Endothelial cell (in vitro differentiated cells): ENCODE measurements at regions not wholly inside any gene's neighbourhood (a gene's known extent, or its start where the extent isn't known, plus 50 kb on each side); places are given as distances from the start of the nearest gene placed in this dataset.

ENCODE experiments used
- DNase-seq: peaks from one replicate; pipeline ENCODE4 v3.0.0; 2021; ENCODE audit warnings: low spot score
- H3K27ac Mint-ChIP-seq: one replicate; pipeline ENCODE4 v1.8.0; 2021; ENCODE audit warnings: mixed read lengths, inconsistent platforms; ENCODE audit not compliant: unreplicated experiment
- H3K27me3 Mint-ChIP-seq: one replicate; pipeline ENCODE4 v1.8.0; 2021; ENCODE audit warnings: mild to moderate bottlenecking, moderate library complexity, mixed read lengths, inconsistent platforms; ENCODE audit not compliant: unreplicated experiment
- H3K36me3 Mint-ChIP-seq: one replicate; pipeline ENCODE4 v1.8.0; 2021; ENCODE audit warnings: mild to moderate bottlenecking, low read depth, mixed read lengths, inconsistent platforms; ENCODE audit not compliant: unreplicated experiment
- H3K4me1 Mint-ChIP-seq: one replicate; pipeline ENCODE4 v1.8.0; 2021; ENCODE audit warnings: mild to moderate bottlenecking, mixed read lengths, inconsistent platforms; ENCODE audit not compliant: unreplicated experiment
- H3K4me3 Mint-ChIP-seq: one replicate; pipeline ENCODE4 v1.8.0; 2021; ENCODE audit warnings: mild to moderate bottlenecking, mixed read lengths, inconsistent platforms; ENCODE audit not compliant: unreplicated experiment
- H3K9me3 Mint-ChIP-seq: one replicate; pipeline ENCODE4 v1.8.0; 2021; ENCODE audit warnings: mixed read lengths, inconsistent platforms; ENCODE audit not compliant: unreplicated experiment
- TF ChIP-seq, protein P1 (sequence below): fragments of 200-600 bp; sonication (generic); IDR thresholded peaks from one replicate; pipeline ENCODE4 v1.5.0; 2021; ENCODE audit warnings: antibody characterized with exemption; ENCODE audit not compliant: unreplicated experiment

DNA sequence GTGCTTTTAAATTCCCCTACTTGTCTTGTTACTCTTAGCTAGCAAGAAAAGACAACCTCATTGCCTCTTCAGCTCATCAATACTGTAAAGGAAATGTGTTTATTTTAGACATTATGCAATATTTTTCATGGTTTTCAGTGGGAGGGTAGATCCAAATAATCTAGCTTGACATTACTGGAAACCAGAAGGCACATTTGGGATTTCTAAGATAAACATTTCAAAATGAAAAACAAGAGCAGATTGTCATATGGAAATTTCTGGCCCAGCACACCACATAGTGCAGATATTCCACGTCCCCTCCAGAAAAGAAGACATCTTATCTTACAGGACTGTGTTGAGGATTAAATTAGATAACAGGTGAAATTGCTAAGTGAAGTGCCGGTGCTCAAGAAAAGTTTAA is 296.9 kb downstream of the MSX2 start:
- peaks cover 4% of the 10 kb centered on the region for H3K9me3 Mint-ChIP-seq
- H3K27ac Mint-ChIP-seq: no peak overlapping the region
- no peaks in the 10 kb centered on the region for H3K36me3 Mint-ChIP-seq
- TF ChIP-seq, protein P1, sequence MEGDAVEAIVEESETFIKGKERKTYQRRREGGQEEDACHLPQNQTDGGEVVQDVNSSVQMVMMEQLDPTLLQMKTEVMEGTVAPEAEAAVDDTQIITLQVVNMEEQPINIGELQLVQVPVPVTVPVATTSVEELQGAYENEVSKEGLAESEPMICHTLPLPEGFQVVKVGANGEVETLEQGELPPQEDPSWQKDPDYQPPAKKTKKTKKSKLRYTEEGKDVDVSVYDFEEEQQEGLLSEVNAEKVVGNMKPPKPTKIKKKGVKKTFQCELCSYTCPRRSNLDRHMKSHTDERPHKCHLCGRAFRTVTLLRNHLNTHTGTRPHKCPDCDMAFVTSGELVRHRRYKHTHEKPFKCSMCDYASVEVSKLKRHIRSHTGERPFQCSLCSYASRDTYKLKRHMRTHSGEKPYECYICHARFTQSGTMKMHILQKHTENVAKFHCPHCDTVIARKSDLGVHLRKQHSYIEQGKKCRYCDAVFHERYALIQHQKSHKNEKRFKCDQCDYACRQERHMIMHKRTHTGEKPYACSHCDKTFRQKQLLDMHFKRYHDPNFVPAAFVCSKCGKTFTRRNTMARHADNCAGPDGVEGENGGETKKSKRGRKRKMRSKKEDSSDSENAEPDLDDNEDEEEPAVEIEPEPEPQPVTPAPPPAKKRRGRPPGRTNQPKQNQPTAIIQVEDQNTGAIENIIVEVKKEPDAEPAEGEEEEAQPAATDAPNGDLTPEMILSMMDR: no peak
- no peak overlapping the region for H3K4me3 Mint-ChIP-seq
- H3K4me1 Mint-ChIP-seq: no peaks in the 10 kb centered on the region
- DNase-seq: no peak
- H3K27me3 Mint-ChIP-seq: no peaks in the 10 kb centered on the region

DNA sequence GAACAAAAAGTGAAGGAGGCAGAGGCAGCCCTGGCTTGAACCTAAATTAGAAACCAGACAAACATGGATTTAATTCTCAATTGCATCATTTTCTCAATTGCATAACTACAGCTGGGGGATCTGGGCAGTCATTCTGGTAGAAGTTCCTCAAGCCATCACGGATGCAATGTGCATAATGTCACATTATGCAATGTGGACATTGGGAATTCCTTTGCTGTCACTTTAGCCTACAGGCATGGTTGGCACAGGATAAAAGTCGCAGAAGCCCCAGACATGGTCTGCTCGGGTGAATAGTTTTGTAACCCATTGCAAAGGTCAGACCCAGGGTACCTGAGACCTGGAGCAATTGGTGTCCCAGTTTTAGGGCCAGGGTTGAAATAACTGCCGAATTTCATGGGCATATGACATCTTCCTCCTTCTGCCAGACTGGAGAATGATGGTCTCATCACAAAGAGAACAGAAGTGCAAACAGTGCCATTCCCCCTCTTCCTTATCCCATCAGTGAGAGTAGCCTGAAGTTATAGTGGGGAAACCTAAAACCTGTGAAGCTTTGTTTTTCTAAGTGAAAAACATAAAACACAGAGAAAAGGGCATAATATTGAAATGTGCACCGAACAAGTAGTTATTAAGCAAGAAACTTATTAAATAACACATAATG is 290.8 kb downstream of the MSX2 start:
- H3K4me3 Mint-ChIP-seq: no peak overlapping the region
- TF ChIP-seq, protein P1: no peak
- H3K27ac Mint-ChIP-seq: no peak overlapping the region
- H3K36me3 Mint-ChIP-seq: no peaks in the 10 kb centered on the region
- H3K4me1 Mint-ChIP-seq: peaks cover 5% of the 10 kb centered on the region
- DNase-seq: no peak
- no peaks in the 10 kb centered on the region for H3K27me3 Mint-ChIP-seq
- no peaks in the 10 kb centered on the region for H3K9me3 Mint-ChIP-seq

- TF ChIP-seq, protein P1: no peak
- Mint-ChIP-seq H3K9me3 (no peaks in the 10 kb centered on the region), H3K27ac (no peak overlapping the region), H3K4me3 (no peak overlapping the region), H3K27me3 (no peaks in the 10 kb centered on the region), H3K36me3 (no peaks in the 10 kb centered on the region), H3K4me1 (peaks cover 5% of the 10 kb centered on the region)
- no peak for DNase-seq
These were observed 288.9 kb downstream of the MSX2 start for GRCh38 chr5:175013251-175013650.

GRCh38 chr5:175012267-175012666 is 287.9 kb downstream of the MSX2 start:
- peaks cover 5% of the 10 kb centered on the region for H3K4me1 Mint-ChIP-seq
- H3K27ac Mint-ChIP-seq: no peak overlapping the region
- no peaks in the 10 kb centered on the region for H3K27me3 Mint-ChIP-seq
- TF ChIP-seq, protein P1: no peak
- H3K4me3 Mint-ChIP-seq: no peak overlapping the region
- H3K36me3 Mint-ChIP-seq: no peaks in the 10 kb centered on the region
- DNase-seq: no peak
- H3K9me3 Mint-ChIP-seq: no peaks in the 10 kb centered on the region

DNA sequence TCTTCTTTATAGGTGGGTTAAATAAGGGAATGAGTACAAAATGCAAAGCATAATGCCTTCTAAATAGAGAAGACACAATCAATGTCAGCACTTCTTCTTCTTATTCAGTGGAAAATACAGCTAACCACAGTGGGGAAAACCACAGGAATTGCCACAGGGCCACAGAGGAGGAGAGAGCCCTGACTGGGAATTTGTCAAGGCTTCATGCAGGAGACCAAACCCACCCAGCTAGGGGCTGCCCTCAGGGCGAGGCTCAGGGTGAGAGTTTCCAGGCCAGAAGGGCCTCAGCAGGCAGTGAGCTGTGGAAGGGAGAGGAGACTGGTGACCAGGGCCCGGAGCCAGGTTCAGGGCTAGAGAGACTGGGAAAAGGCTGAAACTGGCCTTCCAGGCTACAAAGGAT is 279.1 kb downstream of the MSX2 start:
- no peak for DNase-seq
- Mint-ChIP-seq H3K4me3 (no peak overlapping the region), H3K27me3 (peaks cover 1% of the 10 kb centered on the region), H3K27ac (no peak overlapping the region), H3K9me3 (no peaks in the 10 kb centered on the region), H3K36me3 (no peaks in the 10 kb centered on the region), H3K4me1 (peaks cover 5% of the 10 kb centered on the region)
- TF ChIP-seq, protein P1: no peak
